CD1c-positive myeloid dendritic cell (primary cell): ENCODE measurements at regions not wholly inside any gene's neighbourhood (a gene's known extent, or its start where the extent isn't known, plus 50 kb on each side); places are given as distances from the start of the nearest gene placed in this dataset.

Experiments used
- DNase-seq: peaks from one replicate; pipeline ENCODE4 v3.0.0-alpha.2; 2016; ENCODE audit errors: extremely low spot score

GRCh38 chr12:114767906-114768722 lies 84.1 kb upstream of the TBX3 start:
- peak; percentile 32 for DNase-seq

- no peak for DNase-seq
Observed at GRCh38 chr12:114767084-114767760, 83.2 kb upstream of the TBX3 start.

GRCh38 chr12:114765960-114766691 lies 82.2 kb upstream of the TBX3 start:
- DNase-seq: no peak

GRCh38 chr12:114764510-114764909 lies 80.5 kb upstream of the TBX3 start:
- DNase-seq: no peak

GRCh38 chr12:114762490-114763110 lies 78.6 kb upstream of the TBX3 start:
- no peak for DNase-seq

- no peak for DNase-seq
Observed at GRCh38 chr12:114760151-114760877, 76.3 kb upstream of the TBX3 start.

GRCh38 chr12:114759635-114760034 lies 75.7 kb upstream of the TBX3 start:
- no peak for DNase-seq

- no peak for DNase-seq
Observed at GRCh38 chr12:114757684-114758325, 73.8 kb upstream of the TBX3 start.

GRCh38 chr12:114752217-114752616 lies 68.2 kb upstream of the TBX3 start:
- DNase-seq: no peak

GRCh38 chr12:114751712-114752111 lies 67.7 kb upstream of the TBX3 start:
- DNase-seq: no peak

- no peak for DNase-seq
Observed at GRCh38 chr12:114750917-114751316, 66.9 kb upstream of the TBX3 start.

- DNase-seq: no peak
Observed at GRCh38 chr12:114749065-114749464, 65.1 kb upstream of the TBX3 start.

GRCh38 chr12:114747012-114747858 lies 63.3 kb upstream of the TBX3 start:
- no peak for DNase-seq

GRCh38 chr12:114746297-114747011 lies 62.5 kb upstream of the TBX3 start:
- no peak for DNase-seq

GRCh38 chr12:114744691-114745090 lies 60.7 kb upstream of the TBX3 start:
- no peak for DNase-seq

GRCh38 chr12:114744285-114744684 lies 60.3 kb upstream of the TBX3 start:
- no peak for DNase-seq

- DNase-seq: no peak
Observed at GRCh38 chr12:114743799-114744198, 59.8 kb upstream of the TBX3 start.

- no peak for DNase-seq
Observed at GRCh38 chr12:114743289-114743688, 59.3 kb upstream of the TBX3 start.

GRCh38 chr12:114742363-114742762 lies 58.4 kb upstream of the TBX3 start:
- DNase-seq: no peak
